A673 (cell line): ENCODE measurements at regions not wholly inside any gene's neighbourhood (a gene's known extent, or its start where the extent isn't known, plus 50 kb on each side); places are given as distances from the start of the nearest gene placed in this dataset.

ENCODE experiments used
- BruUV-seq: library from RNA; stranded (reverse); fragments of 400-500 nt; replicated peaks from 2 replicates; lab custom pipeline; 2021; lab: Mats Ljungman, UMichigan
- CTCF ChIA-PET: fragments of 300-600 bp; sonication (Branson Sonifier 250); formaldehyde crosslinking; loops from one replicate; lab custom pipeline; 2022; ENCODE audit warnings: antibody characterized with exemption; lab: Charles Lee
- POLR2A ChIA-PET: fragments of 300-600 bp; sonication (Branson Sonifier 250); formaldehyde crosslinking; loops from one replicate; lab custom pipeline; 2022; ENCODE audit warnings: antibody characterized with exemption; ENCODE audit not compliant: low non-redundant PET; lab: Charles Lee
- DNase-seq: peaks from one replicate; pipeline ENCODE4 v3.0.0-alpha.2; 2015; ENCODE audit warnings: low spot score
- H3K27ac ChIP-seq: fragments of 200-600 bp; sonication (generic); 2 replicates; pipeline ENCODE4 v1.5.1; 2016; ENCODE audit warnings: mixed run types, low read depth, mild to moderate bottlenecking, mixed read lengths, antibody characterized with exemption, low read length; ENCODE audit not compliant: poor library complexity, severe bottlenecking
- H3K27me3 ChIP-seq: fragments of 200-600 bp; sonication (generic); replicated peaks from 2 replicates; pipeline ENCODE4 v1.6.1; 2017; ENCODE audit warnings: mixed run types, low read depth, mild to moderate bottlenecking, mixed read lengths, antibody characterized with exemption, low read length; ENCODE audit not compliant: insufficient read depth, poor library complexity
- H3K36me3 ChIP-seq: fragments of 200-600 bp; sonication (generic); 2 replicates; pipeline ENCODE4 v1.6.1; 2016; ENCODE audit warnings: mixed run types, mild to moderate bottlenecking, mixed read lengths, antibody characterized with exemption, low read length; ENCODE audit not compliant: insufficient read depth, poor library complexity, severe bottlenecking
- H3K4me1 ChIP-seq: fragments of 200-600 bp; sonication (generic); 2 replicates; pipeline ENCODE4 v1.6.1; 2017; ENCODE audit warnings: mixed run types, mild to moderate bottlenecking, mixed read lengths, antibody characterized with exemption, low read length; ENCODE audit not compliant: insufficient read depth, poor library complexity, severe bottlenecking
- H3K4me3 ChIP-seq: fragments of 200-600 bp; sonication (generic); 2 replicates; pipeline ENCODE4 v1.5.1; 2016; ENCODE audit warnings: low read depth, mixed run types, mild to moderate bottlenecking, mixed read lengths, low read length; ENCODE audit not compliant: poor library complexity, severe bottlenecking
- H3K9me3 ChIP-seq: fragments of 200-600 bp; sonication (generic); 2 replicates; pipeline ENCODE4 v1.6.1; 2016; ENCODE audit warnings: mixed run types, low read depth, mild to moderate bottlenecking, mixed read lengths, antibody characterized with exemption, low read length; ENCODE audit not compliant: poor library complexity, severe bottlenecking
- CTCF ChIP-seq: fragments of 300-800, 200-600 bp; sonication (generic); conservative IDR thresholded peaks from 2 replicates; pipeline ENCODE4 v1.5.1; 2017; ENCODE audit warnings: low read depth, mild to moderate bottlenecking, antibody characterized with exemption, low read length, moderate library complexity, mixed read lengths
- EZH2 ChIP-seq: fragments of 200-600 bp; sonication (generic); IDR thresholded peaks from 2 replicates; pipeline ENCODE4 v1.6.1; 2017; ENCODE audit warnings: borderline replicate concordance, low read depth, mild to moderate bottlenecking, mixed read lengths, antibody characterized with exemption, low read length; ENCODE audit not compliant: poor library complexity, severe bottlenecking
- intact Hi-C: fragments of 100-400 bp; cut with micrococcal nuclease; formaldehyde crosslinking; loops from one replicate; pipeline ENCODE4 v1.10.0; 2022; ENCODE audit not compliant: unreplicated experiment

GRCh38 chrX:68945081-68945602 is 116.3 kb downstream of the EFNB1 start:
- no peak for TF ChIP-seq CTCF
- TF ChIP-seq EZH2: no peak
- CTCF ChIA-PET: no interaction called here
- intact Hi-C loops: no loop called here
- H3K27me3 ChIP-seq: no peaks in the 10 kb centered on the region
- no peaks in the 10 kb centered on the region for H3K4me1 ChIP-seq
- BruUV-seq: no TSS peak
- DNase-seq: no peak
- POLR2A ChIA-PET: no interaction called here
- no peak overlapping the region for H3K4me3 ChIP-seq
- H3K36me3 ChIP-seq: no peaks in the 10 kb centered on the region
- no peak overlapping the region for H3K27ac ChIP-seq
- no peaks in the 10 kb centered on the region for H3K9me3 ChIP-seq

GRCh38 chrX:68944211-68944610 is 115.4 kb downstream of the EFNB1 start:
- no peak for DNase-seq
- Histone ChIP-seq H3K4me3 (no peak overlapping the region), H3K27me3 (no peaks in the 10 kb centered on the region), H3K36me3 (no peaks in the 10 kb centered on the region), H3K9me3 (no peaks in the 10 kb centered on the region), H3K27ac (no peak overlapping the region), H3K4me1 (no peaks in the 10 kb centered on the region)
- ChIA-PET CTCF (no interaction called here), POLR2A (no interaction called here)
- TF ChIP-seq CTCF (no peak), EZH2 (no peak)
- BruUV-seq: no TSS peak
- intact Hi-C loops: no loop called here

- no peak overlapping the region for H3K27ac ChIP-seq
- BruUV-seq: no TSS peak
- H3K36me3 ChIP-seq: no peaks in the 10 kb centered on the region
- no peak for DNase-seq
- intact Hi-C loops: no loop called here
- ChIA-PET POLR2A (interaction anchor here (0.6 kb wide), 1 partner anchor 258 kb away, joined by 3 read pairs; no protein-coding TSS in a partner anchor), CTCF (no interaction called here)
- H3K4me1 ChIP-seq: peaks cover 4% of the 10 kb centered on the region
- TF ChIP-seq CTCF (no peak), EZH2 (no peak)
- no peaks in the 10 kb centered on the region for H3K27me3 ChIP-seq
- H3K4me3 ChIP-seq: no peak overlapping the region
- H3K9me3 ChIP-seq: no peaks in the 10 kb centered on the region
Observed at GRCh38 chrX:68942840-68943239, 114.0 kb downstream of the EFNB1 start.
